ENCODE measurements at regions not wholly inside any gene's neighbourhood (a gene's known extent, or its start where the extent isn't known, plus 50 kb on each side); places are given as distances from the start of the nearest gene placed in this dataset.

DNA sequence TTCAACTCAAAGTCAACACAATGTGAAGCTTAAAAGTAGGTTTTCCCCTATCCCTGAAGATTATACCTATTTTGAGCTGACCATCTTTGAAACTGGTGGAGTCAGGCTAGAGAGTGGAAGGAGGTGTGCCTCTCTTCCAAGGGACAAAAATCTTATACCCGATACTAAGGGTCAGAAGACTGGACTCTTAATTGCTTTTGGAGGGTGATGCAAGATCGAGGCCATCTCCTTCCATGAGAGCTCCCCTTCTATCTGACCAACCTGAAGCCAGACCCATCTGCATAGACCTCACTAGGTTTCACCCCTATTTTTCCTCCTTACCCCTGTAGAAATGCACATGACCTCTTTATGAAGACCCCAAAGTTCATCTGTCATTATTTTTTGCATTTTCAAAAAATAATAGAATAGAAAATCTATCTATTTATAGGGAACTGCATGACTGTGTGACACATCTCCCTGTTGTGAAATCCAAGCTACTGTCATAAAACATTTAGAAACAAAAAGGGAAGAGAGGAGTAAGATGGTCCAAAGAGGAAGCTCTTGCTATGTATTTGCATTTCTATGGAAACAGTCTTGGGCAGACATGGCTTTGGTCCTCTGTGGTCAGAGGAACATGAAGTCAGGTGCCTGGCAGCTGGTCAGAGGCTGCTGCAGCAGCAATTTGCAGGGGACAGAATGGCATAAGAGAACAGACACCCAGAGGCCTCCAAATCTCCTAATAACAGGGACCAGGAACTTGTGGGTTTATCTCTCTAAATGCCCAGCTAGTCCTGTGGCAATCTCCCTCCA is 349.2 kb downstream of the MAFB start:
- intact Hi-C loops (cut with DNase I) = no loop called here
- no peak for DNase-seq (ENCODE audit: extremely low spot score in 2 of 2)
- Histone ChIP-seq H3K36me3 (no peaks in the 10 kb centered on the region), H3K4me1 (peaks cover 19% of the 10 kb centered on the region), H3K4me3 (no peak overlapping the region), H3K9me3 (peaks cover 18% of the 10 kb centered on the region), H3K27me3 (no peaks in the 10 kb centered on the region), H3K27ac (no peak overlapping the region)
- TF ChIP-seq POLR2A (IDR thresholded peaks at IDR 0.05) (no peak), POLR2AphosphoS5 (IDR thresholded peaks at IDR 0.05; ENCODE audit: insufficient read depth in 1 of 2, low read depth in 1 of 2) (no peak)
- TF ChIP-seq, protein P1, sequence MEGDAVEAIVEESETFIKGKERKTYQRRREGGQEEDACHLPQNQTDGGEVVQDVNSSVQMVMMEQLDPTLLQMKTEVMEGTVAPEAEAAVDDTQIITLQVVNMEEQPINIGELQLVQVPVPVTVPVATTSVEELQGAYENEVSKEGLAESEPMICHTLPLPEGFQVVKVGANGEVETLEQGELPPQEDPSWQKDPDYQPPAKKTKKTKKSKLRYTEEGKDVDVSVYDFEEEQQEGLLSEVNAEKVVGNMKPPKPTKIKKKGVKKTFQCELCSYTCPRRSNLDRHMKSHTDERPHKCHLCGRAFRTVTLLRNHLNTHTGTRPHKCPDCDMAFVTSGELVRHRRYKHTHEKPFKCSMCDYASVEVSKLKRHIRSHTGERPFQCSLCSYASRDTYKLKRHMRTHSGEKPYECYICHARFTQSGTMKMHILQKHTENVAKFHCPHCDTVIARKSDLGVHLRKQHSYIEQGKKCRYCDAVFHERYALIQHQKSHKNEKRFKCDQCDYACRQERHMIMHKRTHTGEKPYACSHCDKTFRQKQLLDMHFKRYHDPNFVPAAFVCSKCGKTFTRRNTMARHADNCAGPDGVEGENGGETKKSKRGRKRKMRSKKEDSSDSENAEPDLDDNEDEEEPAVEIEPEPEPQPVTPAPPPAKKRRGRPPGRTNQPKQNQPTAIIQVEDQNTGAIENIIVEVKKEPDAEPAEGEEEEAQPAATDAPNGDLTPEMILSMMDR (IDR thresholded peaks at IDR 0.05) = no peak

DNA sequence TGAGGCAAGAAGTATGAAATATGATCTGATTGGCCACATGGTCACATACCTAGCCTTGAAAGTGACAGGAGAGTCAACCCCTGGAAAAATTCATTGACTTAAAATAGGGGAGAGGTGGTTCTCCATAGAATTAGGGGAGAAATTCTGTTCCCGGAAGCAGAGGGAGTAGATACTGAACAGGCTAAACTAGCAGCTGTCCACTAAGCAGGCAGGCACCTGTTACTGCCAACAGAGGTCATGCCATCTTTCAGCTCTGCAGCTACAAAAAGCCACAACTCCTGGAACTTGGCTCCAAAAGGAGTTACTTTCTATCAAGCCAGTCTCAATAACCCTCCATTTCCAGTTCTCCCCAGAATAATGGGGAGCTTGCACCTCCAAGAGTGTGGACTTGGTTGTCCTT is 352.5 kb downstream of the MAFB start:
- no peaks in the 10 kb centered on the region for H3K36me3 ChIP-seq
- intact Hi-C loops (cut with DNase I) = no loop called here
- no peak overlapping the region for H3K4me3 ChIP-seq
- peaks cover 25% of the 10 kb centered on the region for H3K4me1 ChIP-seq
- H3K27me3 ChIP-seq = no peaks in the 10 kb centered on the region
- DNase-seq (ENCODE audit: extremely low spot score in 2 of 2) = no peak
- H3K27ac ChIP-seq = no peak overlapping the region
- no peaks in the 10 kb centered on the region for H3K9me3 ChIP-seq
- TF ChIP-seq POLR2A (IDR thresholded peaks at IDR 0.05) (no peak), POLR2AphosphoS5 (IDR thresholded peaks at IDR 0.05; ENCODE audit: insufficient read depth in 1 of 2, low read depth in 1 of 2) (no peak)
- TF ChIP-seq, protein P1 (IDR thresholded peaks at IDR 0.05) = no peak

DNA sequence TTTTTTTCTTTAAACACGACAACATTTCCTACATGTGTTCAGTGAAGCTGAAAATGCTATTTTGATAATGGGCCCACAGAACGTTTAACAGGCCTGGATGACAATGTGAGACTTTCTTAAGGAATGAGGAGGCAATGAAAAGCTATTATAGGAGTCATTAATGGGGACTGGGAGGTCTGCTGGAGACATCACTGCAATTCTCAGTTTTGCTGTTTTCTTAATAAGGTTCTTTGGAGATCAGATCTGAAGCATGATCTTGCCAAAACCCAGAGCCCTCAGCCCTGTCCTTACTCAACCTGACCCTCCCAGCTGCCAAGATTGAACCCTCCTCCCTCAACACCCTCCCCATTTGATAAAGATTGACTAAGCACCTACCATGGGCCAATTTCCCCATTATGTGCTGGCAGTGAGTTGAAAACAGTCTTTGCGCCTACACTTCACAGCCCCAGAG is 353.1 kb downstream of the MAFB start:
- Histone ChIP-seq H3K27ac (peak overlapping the region; percentile 37), H3K4me3 (no peak overlapping the region), H3K36me3 (no peaks in the 10 kb centered on the region), H3K27me3 (no peaks in the 10 kb centered on the region), H3K4me1 (peaks cover 29% of the 10 kb centered on the region), H3K9me3 (no peaks in the 10 kb centered on the region)
- intact Hi-C loops (cut with DNase I) = no loop called here
- no peak for DNase-seq (ENCODE audit: extremely low spot score in 2 of 2)
- TF ChIP-seq POLR2AphosphoS5 (IDR thresholded peaks at IDR 0.05; ENCODE audit: insufficient read depth in 1 of 2, low read depth in 1 of 2) (no peak), POLR2A (IDR thresholded peaks at IDR 0.05) (no peak)
- TF ChIP-seq, protein P1 (IDR thresholded peaks at IDR 0.05) = no peak

DNA sequence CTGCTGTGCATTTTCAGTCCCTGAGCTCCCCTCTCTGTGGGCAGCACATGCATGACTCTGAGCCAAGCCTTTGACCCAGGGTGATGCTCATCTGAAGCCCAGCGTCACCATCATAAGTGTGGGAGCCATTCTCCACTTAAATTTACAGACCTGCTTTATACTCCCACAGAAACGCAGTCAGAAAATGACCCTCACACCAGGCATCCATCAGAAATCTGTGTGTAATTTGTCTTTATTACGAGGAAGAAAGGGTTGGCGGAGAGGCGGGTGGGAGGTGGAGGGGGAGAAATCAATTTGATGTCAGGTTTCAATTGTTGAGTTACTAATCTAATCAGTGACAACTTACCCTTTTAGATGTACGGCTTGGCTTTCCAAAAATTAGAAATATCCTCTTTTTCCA is 353.6 kb downstream of the MAFB start:
- Histone ChIP-seq H3K27ac (peak overlapping the region; percentile 37), H3K4me1 (peaks cover 29% of the 10 kb centered on the region), H3K27me3 (no peaks in the 10 kb centered on the region), H3K36me3 (no peaks in the 10 kb centered on the region), H3K4me3 (no peak overlapping the region), H3K9me3 (no peaks in the 10 kb centered on the region)
- no peak for DNase-seq (ENCODE audit: extremely low spot score in 2 of 2)
- TF ChIP-seq POLR2A (IDR thresholded peaks at IDR 0.05) (no peak), POLR2AphosphoS5 (IDR thresholded peaks at IDR 0.05; ENCODE audit: insufficient read depth in 1 of 2, low read depth in 1 of 2) (no peak)
- TF ChIP-seq, protein P1 (IDR thresholded peaks at IDR 0.05) = no peak
- intact Hi-C loops (cut with DNase I) = no loop called here

DNA sequence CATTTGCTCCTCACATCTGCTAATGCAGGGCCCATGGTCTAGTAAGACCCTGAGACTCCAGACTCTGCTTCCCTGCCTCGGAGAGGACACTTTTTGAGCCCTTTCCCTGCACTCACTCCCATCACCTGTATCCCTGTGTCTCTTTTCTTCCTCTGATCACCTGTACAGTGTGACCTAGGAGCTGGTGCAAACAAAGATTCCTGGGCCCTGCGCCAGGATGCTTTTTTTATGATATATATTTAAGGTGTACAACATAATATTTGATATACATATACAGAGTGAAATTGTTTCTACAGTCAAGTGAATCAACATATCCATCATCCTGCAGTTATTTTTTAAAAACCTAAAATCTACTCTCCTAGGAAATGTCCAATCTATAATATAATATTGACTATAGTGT is 355.4 kb downstream of the MAFB start:
- intact Hi-C loops (cut with DNase I) = no loop called here
- H3K4me1 ChIP-seq = peaks cover 29% of the 10 kb centered on the region
- no peak overlapping the region for H3K27ac ChIP-seq
- no peak overlapping the region for H3K4me3 ChIP-seq
- H3K36me3 ChIP-seq = no peaks in the 10 kb centered on the region
- TF ChIP-seq POLR2AphosphoS5 (IDR thresholded peaks at IDR 0.05; ENCODE audit: insufficient read depth in 1 of 2, low read depth in 1 of 2) (no peak), POLR2A (IDR thresholded peaks at IDR 0.05) (no peak)
- TF ChIP-seq, protein P1 (IDR thresholded peaks at IDR 0.05) = no peak
- no peaks in the 10 kb centered on the region for H3K27me3 ChIP-seq
- H3K9me3 ChIP-seq = no peaks in the 10 kb centered on the region
- no peak for DNase-seq (ENCODE audit: extremely low spot score in 2 of 2)
